OCI-LY7 (cell line): ENCODE measurements at regions not wholly inside any gene's neighbourhood (a gene's known extent, or its start where the extent isn't known, plus 50 kb on each side); places are given as distances from the start of the nearest gene placed in this dataset.

Experiments
- BruUV-seq: library from RNA; stranded (reverse); fragments of 400-500 nt; replicated peaks from 2 replicates; lab custom pipeline; 2021; lab: Mats Ljungman, UMichigan
- CTCF ChIA-PET: fragments of 300-600 bp; sonication (Branson Sonifier 250); formaldehyde crosslinking; loops from one replicate; lab custom pipeline; 2022; ENCODE audit warnings: antibody characterized with exemption; ENCODE audit not compliant: unreplicated experiment; lab: Charles Lee
- POLR2A ChIA-PET: fragments of 300-600 bp; sonication (Branson Sonifier 250); formaldehyde crosslinking; loops from one replicate; lab custom pipeline; 2022; ENCODE audit warnings: antibody characterized with exemption; lab: Charles Lee
- DNase-seq: peaks from one replicate; pipeline ENCODE4 v3.0.0-alpha.2; 2015; ENCODE audit warnings: low spot score
- H2AFZ ChIP-seq: fragments of 200-600 bp; sonication (generic), shearing (Covaris generic); 2 replicates; pipeline ENCODE4 v1.6.1; 2014; ENCODE audit warnings: mild to moderate bottlenecking, antibody characterized with exemption, low read length, moderate library complexity
- H3K27ac ChIP-seq: fragments of 200-600 bp; sonication (generic); 2 replicates; pipeline ENCODE4 v1.5.1; 2014; ENCODE audit warnings: mixed run types, low read depth, mild to moderate bottlenecking, moderate library complexity, low read length, inconsistent platforms; ENCODE audit not compliant: poor library complexity, severe bottlenecking
- H3K36me3 ChIP-seq: fragments of 200-600 bp; sonication (generic); 2 replicates; pipeline ENCODE4 v1.6.1; 2014; ENCODE audit warnings: mild to moderate bottlenecking, antibody characterized with exemption, low read length, moderate library complexity, mixed read lengths; ENCODE audit not compliant: insufficient read depth
- H3K4me1 ChIP-seq: fragments of 200-600 bp; sonication (generic); 2 replicates; pipeline ENCODE4 v1.5.1; 2014; ENCODE audit warnings: mild to moderate bottlenecking, low read length; ENCODE audit not compliant: insufficient read depth, poor library complexity, severe bottlenecking
- H3K4me2 ChIP-seq: fragments of 200-600 bp; sonication (generic); 2 replicates; pipeline ENCODE4 v1.6.1; 2014; ENCODE audit warnings: mild to moderate bottlenecking, low read length
- H3K4me3 ChIP-seq: fragments of 200-600 bp; sonication (generic); 2 replicates; pipeline ENCODE4 v1.5.1; 2014; ENCODE audit warnings: mild to moderate bottlenecking, low read depth, low read length; ENCODE audit not compliant: poor library complexity, severe bottlenecking
- H3K79me2 ChIP-seq: fragments of 200-600 bp; sonication (generic); 2 replicates; pipeline ENCODE4 v1.6.1; 2016; ENCODE audit warnings: low read depth, mild to moderate bottlenecking, low read length, moderate library complexity, mixed read lengths; ENCODE audit not compliant: insufficient read depth
- H3K9me2 ChIP-seq: fragments of 200-600 bp; sonication (generic); 2 replicates; pipeline ENCODE4 v1.6.1; 2016; ENCODE audit warnings: mild to moderate bottlenecking, low read length, mixed read lengths; ENCODE audit not compliant: insufficient read depth
- H3K9me3 ChIP-seq: fragments of 200-600 bp; sonication (generic); 2 replicates; pipeline ENCODE4 v1.6.1; 2014; ENCODE audit warnings: mild to moderate bottlenecking, mixed run types, low read length, mixed read lengths
- H4K20me1 ChIP-seq: fragments of 200-600 bp; sonication (generic); 2 replicates; pipeline ENCODE4 v1.6.1; 2014; ENCODE audit warnings: mild to moderate bottlenecking, antibody characterized with exemption, low read length, moderate library complexity, mixed read lengths; ENCODE audit not compliant: insufficient read depth
- CTCF ChIP-seq: fragments of 200-600 bp; sonication (generic); conservative IDR thresholded peaks from 2 replicates; pipeline ENCODE4 v1.5.1; 2014; ENCODE audit warnings: mild to moderate bottlenecking, antibody characterized with exemption, low read length, moderate library complexity, mixed read lengths
- EZH2phosphoT487 ChIP-seq: fragments of 200-600 bp; sonication (generic); IDR thresholded peaks from 2 replicates; pipeline ENCODE4 v1.6.1; 2018; ENCODE audit warnings: low read depth, borderline replicate concordance, mild to moderate bottlenecking, mixed run types, antibody characterized with exemption, low read length, moderate library complexity, mixed read lengths
- intact Hi-C: fragments of 100-400 bp; cut with micrococcal nuclease; formaldehyde crosslinking; loops from one replicate; pipeline ENCODE4 v1.10.0; 2022; ENCODE audit not compliant: unreplicated experiment

GRCh38 chr20:50282592-50283241, 92.1 kb downstream of the CEBPB start:
- CTCF ChIA-PET = no interaction called here
- Histone ChIP-seq H3K9me3 (no peaks in the 10 kb centered on the region), H3K4me3 (no peak overlapping the region), H3K79me2 (no peaks in the 10 kb centered on the region), H3K36me3 (no peaks in the 10 kb centered on the region), H3K4me2 (no peak overlapping the region), H2AFZ (no peak overlapping the region), H3K27ac (no peak overlapping the region), H3K9me2 (no peaks in the 10 kb centered on the region), H4K20me1 (no peaks in the 10 kb centered on the region), H3K4me1 (peaks cover 22% of the 10 kb centered on the region)
- intact Hi-C loops = no loop called here
- DNase-seq = no peak
- TF ChIP-seq EZH2phosphoT487 = no peak
- no peak for TF ChIP-seq CTCF
- BruUV-seq = no TSS peak
- POLR2A ChIA-PET = no interaction called here

DNA sequence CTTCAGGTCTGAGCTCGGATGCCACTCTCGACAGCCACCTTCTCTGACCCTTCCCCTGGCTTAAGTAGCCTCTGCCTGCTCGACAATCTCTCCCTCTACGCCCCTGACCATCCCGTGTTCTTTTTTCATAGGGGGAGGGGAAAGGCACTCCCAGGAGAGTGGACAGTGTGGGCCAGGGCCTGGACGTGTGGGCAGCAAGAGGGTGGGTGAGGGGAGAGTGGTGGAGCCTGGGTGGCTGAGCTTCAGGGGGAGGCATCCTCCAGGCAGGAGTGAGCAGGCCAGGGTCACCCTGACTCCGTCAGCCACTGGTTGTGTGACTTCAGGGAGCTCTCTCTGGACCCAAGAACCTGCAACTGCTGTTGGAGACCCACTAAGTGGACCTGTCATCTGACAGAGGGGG, 92.7 kb downstream of the CEBPB start:
- ChIA-PET CTCF (no interaction called here), POLR2A (no interaction called here)
- H3K4me1 ChIP-seq = peaks cover 22% of the 10 kb centered on the region
- no peaks in the 10 kb centered on the region for H3K9me3 ChIP-seq
- H3K36me3 ChIP-seq = no peaks in the 10 kb centered on the region
- no peak overlapping the region for H3K4me2 ChIP-seq
- no peak overlapping the region for H3K4me3 ChIP-seq
- intact Hi-C loops = no loop called here
- no peak for TF ChIP-seq EZH2phosphoT487
- TF ChIP-seq CTCF = no peak
- no peak for DNase-seq
- H3K79me2 ChIP-seq = no peaks in the 10 kb centered on the region
- H2AFZ ChIP-seq = no peak overlapping the region
- H3K9me2 ChIP-seq = no peaks in the 10 kb centered on the region
- BruUV-seq = no TSS peak
- no peak overlapping the region for H3K27ac ChIP-seq
- no peaks in the 10 kb centered on the region for H4K20me1 ChIP-seq
